Astrocyte (in vitro differentiated cells and primary cell): ENCODE measurements at regions not wholly inside any gene's neighbourhood (a gene's known extent, or its start where the extent isn't known, plus 50 kb on each side); places are given as distances from the start of the nearest gene placed in this dataset.

Experiments used
- DNase-seq: peaks from one replicate; pipeline ENCODE4 v3.0.0-alpha.2; 2010; ENCODE audit warnings: low read depth
- FAIRE-seq: peaks from 2 replicates; lab custom pipeline; 2011; peaks lifted over from hg19 to GRCh38; lab: Jason Lieb, UNC
- H2AFZ ChIP-seq: 2 replicates; pipeline ENCODE4 v1.6.0; 2012; ENCODE audit warnings: low read depth, low read length, inconsistent platforms
- H3K27ac ChIP-seq: 2 replicates; pipeline ENCODE4 v1.5.1; 2011; ENCODE audit warnings: low read depth, low read length, inconsistent platforms
- H3K27me3 ChIP-seq: 2 replicates; pipeline ENCODE4 v1.6.0; 2011; ENCODE audit warnings: low read length, inconsistent platforms; ENCODE audit not compliant: insufficient read depth
- H3K36me3 ChIP-seq: 2 replicates; pipeline ENCODE4 v1.5.1; 2011; ENCODE audit warnings: low read length, inconsistent platforms; ENCODE audit not compliant: insufficient read depth
- H3K4me1 ChIP-seq: 2 replicates; pipeline ENCODE4 v1.5.1; 2011; ENCODE audit warnings: low read length, inconsistent platforms; ENCODE audit not compliant: insufficient read depth
- H3K4me2 ChIP-seq: 2 replicates; pipeline ENCODE4 v1.6.0; 2012; ENCODE audit warnings: low read length, inconsistent platforms
- H3K4me3 ChIP-seq: 2 replicates; pipeline ENCODE4 v1.5.1; 2011; ENCODE audit warnings: low read depth, mild to moderate bottlenecking, low read length, inconsistent platforms; ENCODE audit not compliant: insufficient read depth
- H3K79me2 ChIP-seq: 2 replicates; pipeline ENCODE4 v1.6.0; 2012; ENCODE audit warnings: mild to moderate bottlenecking, low read length, inconsistent platforms; ENCODE audit not compliant: insufficient read depth
- H3K9ac ChIP-seq: 2 replicates; pipeline ENCODE4 v1.6.0; 2012; ENCODE audit warnings: mild to moderate bottlenecking, low read length, inconsistent platforms
- H3K9me3 ChIP-seq: 2 replicates; pipeline ENCODE4 v1.5.1; 2012; ENCODE audit warnings: low read depth, mild to moderate bottlenecking, low read length, inconsistent platforms; ENCODE audit not compliant: insufficient read depth
- H4K20me1 ChIP-seq: 2 replicates; pipeline ENCODE4 v1.6.0; 2012; ENCODE audit warnings: low read length, inconsistent platforms; ENCODE audit not compliant: insufficient read depth
- H3K27ac Mint-ChIP-seq: one replicate; pipeline ENCODE4 v1.8.0; 2021; ENCODE audit warnings: mild to moderate bottlenecking, mixed read lengths; ENCODE audit not compliant: unreplicated experiment
- H3K27me3 Mint-ChIP-seq: one replicate; pipeline ENCODE4 v1.8.0; 2021; ENCODE audit warnings: low read depth, mixed read lengths; ENCODE audit not compliant: unreplicated experiment
- H3K36me3 Mint-ChIP-seq: one replicate; pipeline ENCODE4 v1.8.0; 2021; ENCODE audit warnings: low read depth, mixed read lengths; ENCODE audit not compliant: unreplicated experiment
- H3K4me1 Mint-ChIP-seq: one replicate; pipeline ENCODE4 v1.8.0; 2021; ENCODE audit warnings: low read depth, mixed read lengths; ENCODE audit not compliant: unreplicated experiment
- H3K4me3 Mint-ChIP-seq: one replicate; pipeline ENCODE4 v1.8.0; 2021; ENCODE audit warnings: mild to moderate bottlenecking, moderate library complexity, mixed read lengths; ENCODE audit not compliant: unreplicated experiment
- H3K9me3 Mint-ChIP-seq: one replicate; pipeline ENCODE4 v1.8.0; 2021; ENCODE audit warnings: mild to moderate bottlenecking, mixed read lengths; ENCODE audit not compliant: unreplicated experiment
- EZH2 ChIP-seq: IDR thresholded peaks from 2 replicates; pipeline ENCODE4 v1.6.1; 2012; ENCODE audit warnings: mild to moderate bottlenecking, low read length, inconsistent platforms; ENCODE audit not compliant: insufficient read depth
- TF ChIP-seq, protein P1 (sequence below): IDR thresholded peaks from 2 replicates; pipeline ENCODE4 v1.5.1; 2011; ENCODE audit warnings: low read depth, mild to moderate bottlenecking, inconsistent platforms, low read length, moderate library complexity; ENCODE audit not compliant: insufficient read depth

DNA sequence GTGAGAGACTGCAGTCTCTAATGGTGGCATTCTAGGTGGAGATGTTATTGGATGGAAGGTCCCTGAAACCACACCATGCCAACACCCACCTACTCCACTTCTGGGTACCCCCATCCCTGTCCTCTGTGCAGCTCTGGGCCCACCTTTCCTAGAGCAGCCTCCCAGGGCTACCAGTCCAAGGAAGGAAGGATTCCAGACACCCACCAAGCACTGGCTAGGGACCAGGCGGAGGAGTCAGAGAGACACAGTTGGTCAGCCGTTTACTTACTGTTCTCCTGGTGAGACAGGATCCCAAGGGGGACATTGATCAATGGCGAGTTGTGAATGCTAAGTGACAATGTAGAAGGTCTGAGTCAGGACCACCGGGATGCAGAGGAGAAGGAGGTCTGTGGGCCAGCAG lies 151.6 kb downstream of the TTC32 start:
- FAIRE-seq (no peak), DNase-seq (no peak)
- Histone ChIP-seq H3K36me3 (no peaks in the 10 kb centered on the region), H2AFZ (no peak overlapping the region), H3K27ac (no peak overlapping the region), H3K4me2 (no peak overlapping the region), H4K20me1 (no peaks in the 10 kb centered on the region), H3K9me3 (no peaks in the 10 kb centered on the region), H3K27me3 (peaks cover 2% of the 10 kb centered on the region), H3K9ac (no peak overlapping the region), H3K4me3 (no peak overlapping the region), H3K4me1 (peaks cover 11% of the 10 kb centered on the region), H3K79me2 (no peaks in the 10 kb centered on the region)
- H3K36me3 Mint-ChIP-seq, result no peaks in the 10 kb centered on the region
- H3K27ac Mint-ChIP-seq, result no peak overlapping the region
- H3K27me3 Mint-ChIP-seq, result peaks cover 23% of the 10 kb centered on the region
- H3K4me1 Mint-ChIP-seq, result peaks cover 7% of the 10 kb centered on the region
- no peak overlapping the region for H3K4me3 Mint-ChIP-seq
- H3K9me3 Mint-ChIP-seq, result peaks cover 4% of the 10 kb centered on the region
- TF ChIP-seq, protein P1, sequence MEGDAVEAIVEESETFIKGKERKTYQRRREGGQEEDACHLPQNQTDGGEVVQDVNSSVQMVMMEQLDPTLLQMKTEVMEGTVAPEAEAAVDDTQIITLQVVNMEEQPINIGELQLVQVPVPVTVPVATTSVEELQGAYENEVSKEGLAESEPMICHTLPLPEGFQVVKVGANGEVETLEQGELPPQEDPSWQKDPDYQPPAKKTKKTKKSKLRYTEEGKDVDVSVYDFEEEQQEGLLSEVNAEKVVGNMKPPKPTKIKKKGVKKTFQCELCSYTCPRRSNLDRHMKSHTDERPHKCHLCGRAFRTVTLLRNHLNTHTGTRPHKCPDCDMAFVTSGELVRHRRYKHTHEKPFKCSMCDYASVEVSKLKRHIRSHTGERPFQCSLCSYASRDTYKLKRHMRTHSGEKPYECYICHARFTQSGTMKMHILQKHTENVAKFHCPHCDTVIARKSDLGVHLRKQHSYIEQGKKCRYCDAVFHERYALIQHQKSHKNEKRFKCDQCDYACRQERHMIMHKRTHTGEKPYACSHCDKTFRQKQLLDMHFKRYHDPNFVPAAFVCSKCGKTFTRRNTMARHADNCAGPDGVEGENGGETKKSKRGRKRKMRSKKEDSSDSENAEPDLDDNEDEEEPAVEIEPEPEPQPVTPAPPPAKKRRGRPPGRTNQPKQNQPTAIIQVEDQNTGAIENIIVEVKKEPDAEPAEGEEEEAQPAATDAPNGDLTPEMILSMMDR, result no peak
- no peak for TF ChIP-seq EZH2

DNA sequence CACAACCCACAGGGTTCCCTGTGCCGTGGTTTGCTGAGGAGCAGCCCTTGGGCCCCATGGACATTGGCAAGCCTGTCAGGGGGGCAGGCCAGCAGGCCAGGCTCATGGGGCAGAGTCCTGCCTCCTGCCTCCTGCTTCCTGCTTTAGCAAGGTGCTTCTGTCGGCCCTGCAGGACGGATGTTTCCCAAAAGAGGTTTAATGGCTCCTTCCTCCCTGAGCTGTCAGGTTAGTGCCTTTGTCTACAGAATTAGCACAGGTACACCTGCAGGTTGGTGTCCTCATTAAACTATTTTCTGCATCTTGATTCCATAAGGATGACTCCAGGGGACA lies 152.3 kb downstream of the TTC32 start:
- Histone ChIP-seq H3K9me3 (no peaks in the 10 kb centered on the region), H3K9ac (no peak overlapping the region), H3K27me3 (peaks cover 2% of the 10 kb centered on the region), H3K27ac (no peak overlapping the region), H2AFZ (no peak overlapping the region), H3K79me2 (no peaks in the 10 kb centered on the region), H3K4me3 (no peak overlapping the region), H3K4me1 (peaks cover 11% of the 10 kb centered on the region), H3K4me2 (no peak overlapping the region), H4K20me1 (no peaks in the 10 kb centered on the region), H3K36me3 (no peaks in the 10 kb centered on the region)
- FAIRE-seq, result no peak
- Mint-ChIP-seq H3K27me3 (peaks cover 25% of the 10 kb centered on the region), H3K9me3 (peaks cover 2% of the 10 kb centered on the region), H3K4me3 (no peak overlapping the region), H3K4me1 (peaks cover 7% of the 10 kb centered on the region), H3K36me3 (no peaks in the 10 kb centered on the region), H3K27ac (no peak overlapping the region)
- no peak for DNase-seq
- TF ChIP-seq EZH2, result no peak
- TF ChIP-seq, protein P1, result no peak

DNA sequence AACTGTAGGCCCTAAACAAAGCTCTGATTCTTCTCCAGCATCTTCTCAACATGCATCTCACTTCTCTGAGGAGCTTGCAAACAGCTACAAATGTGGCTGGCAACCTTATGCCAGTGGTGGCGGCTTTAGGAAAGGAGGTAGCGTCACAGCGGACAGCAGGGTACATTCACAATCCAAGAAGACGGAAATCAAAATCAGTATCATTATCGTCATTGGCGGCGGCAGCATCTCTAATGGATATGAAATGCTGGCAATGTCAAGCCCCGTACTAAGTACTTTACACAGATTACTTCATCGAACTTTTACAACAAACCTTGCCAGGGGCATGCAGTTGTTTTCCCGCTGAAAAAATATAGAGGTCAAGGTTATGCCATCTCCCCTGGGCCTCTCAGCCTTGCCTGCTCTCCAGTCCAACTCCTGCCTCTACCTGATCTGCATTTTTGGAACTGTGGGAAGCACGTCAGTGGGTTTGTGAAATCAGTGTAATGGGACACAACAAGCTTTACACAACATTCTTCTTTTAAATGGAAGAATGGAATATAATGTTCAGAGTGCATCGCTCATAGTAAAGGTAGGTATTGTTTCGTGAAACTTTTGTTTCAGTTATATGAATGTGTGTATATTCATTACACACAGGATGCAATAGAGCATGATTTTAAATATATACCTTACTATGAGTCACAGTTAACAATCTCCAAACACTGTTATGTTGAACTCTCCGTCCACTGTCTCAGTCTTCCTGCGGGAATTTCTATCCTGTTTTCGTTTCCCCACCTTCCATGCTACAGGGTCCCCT lies 152.9 kb downstream of the TTC32 start:
- no peak for DNase-seq

More for the DNA sequence above, 152.9 kb downstream of the TTC32 start:
- no peaks in the 10 kb centered on the region for H3K9me3 ChIP-seq
- H3K4me3 ChIP-seq, result no peak overlapping the region
- Mint-ChIP-seq H3K4me1 (peaks cover 7% of the 10 kb centered on the region), H3K27me3 (peaks cover 24% of the 10 kb centered on the region), H3K9me3 (peaks cover 1% of the 10 kb centered on the region), H3K4me3 (no peak overlapping the region), H3K27ac (no peak overlapping the region), H3K36me3 (no peaks in the 10 kb centered on the region)
- no peak overlapping the region for H3K4me2 ChIP-seq
- H3K4me1 ChIP-seq, result peaks cover 11% of the 10 kb centered on the region
- no peak overlapping the region for H3K27ac ChIP-seq
- TF ChIP-seq, protein P1, result no peak
- no peak for TF ChIP-seq EZH2
- no peaks in the 10 kb centered on the region for H3K79me2 ChIP-seq
- no peak overlapping the region for H2AFZ ChIP-seq
- no peak for FAIRE-seq
- H3K27me3 ChIP-seq, result peaks cover 2% of the 10 kb centered on the region
- no peak overlapping the region for H3K9ac ChIP-seq
- no peaks in the 10 kb centered on the region for H4K20me1 ChIP-seq
- H3K36me3 ChIP-seq, result no peaks in the 10 kb centered on the region
